ENCODE measurements at regions not wholly inside any gene's neighbourhood (a gene's known extent, or its start where the extent isn't known, plus 50 kb on each side); places are given as distances from the start of the nearest gene placed in this dataset.

- no peak for TF ChIP-seq CTCF (IDR thresholded peaks at IDR 0.05; ENCODE audit: borderline replicate concordance, extremely low read depth, low read length, poor library complexity, severe bottlenecking)
- no peak for TF ChIP-seq EZH2 (IDR thresholded peaks at IDR 0.05; ENCODE audit: borderline replicate concordance, low read depth, low read length, severe bottlenecking)
- peaks cover 1% of the 10 kb centered on the region for H3K4me1 ChIP-seq (ENCODE audit: insufficient read depth, low read length)
Measured at GRCh38 chr6:43930440-43931154, 160.6 kb downstream of the VEGFA start.

GRCh38 chr6:43929511-43929910, 159.5 kb downstream of the VEGFA start:
- Histone ChIP-seq H3K4me2 (ENCODE audit: insufficient read depth, low read length) (no peak overlapping the region), H3K27me3 (ENCODE audit: insufficient read depth, low read length, poor library complexity) (no peaks in the 10 kb centered on the region), H2AFZ (ENCODE audit: low read depth, low read length) (no peak overlapping the region), H3K9me3 (ENCODE audit: insufficient read depth, low read length, severe bottlenecking) (no peaks in the 10 kb centered on the region), H3K4me1 (ENCODE audit: insufficient read depth, low read length) (peaks cover 12% of the 10 kb centered on the region), H3K4me3 (ENCODE audit: low read depth in 1 of 2, low read length in 2 of 2) (no peak overlapping the region), H3K79me2 (ENCODE audit: insufficient read depth, low read length) (no peaks in the 10 kb centered on the region), H4K20me1 (ENCODE audit: insufficient read depth, low read length) (peaks cover 1% of the 10 kb centered on the region; the same call in 1 of the 2 replicates), H3K27ac (ENCODE audit: low read length) (no peak overlapping the region), H3K9ac (ENCODE audit: low read depth, low read length) (no peak overlapping the region), H3K36me3 (ENCODE audit: insufficient read depth, low read length) (no peaks in the 10 kb centered on the region)
- no peak for DNase-seq
- ATAC-seq (ENCODE audit: insufficient read depth, low read depth), result no peak
- no peak for TF ChIP-seq CTCF (IDR thresholded peaks at IDR 0.05; ENCODE audit: borderline replicate concordance, extremely low read depth, low read length, poor library complexity, severe bottlenecking)
- TF ChIP-seq EZH2 (IDR thresholded peaks at IDR 0.05; ENCODE audit: borderline replicate concordance, low read depth, low read length, severe bottlenecking), result no peak

More at GRCh38 chr6:43930440-43931154, 160.6 kb downstream of the VEGFA start:
- ATAC-seq (ENCODE audit: insufficient read depth, low read depth) (no peak), DNase-seq (no peak)
- Histone ChIP-seq H3K36me3 (ENCODE audit: insufficient read depth, low read length) (no peaks in the 10 kb centered on the region), H2AFZ (ENCODE audit: low read depth, low read length) (no peak overlapping the region), H3K4me2 (ENCODE audit: insufficient read depth, low read length) (no peak overlapping the region), H4K20me1 (ENCODE audit: insufficient read depth, low read length) (no peaks in the 10 kb centered on the region), H3K27ac (ENCODE audit: low read length) (no peak overlapping the region), H3K9me3 (ENCODE audit: insufficient read depth, low read length, severe bottlenecking) (no peaks in the 10 kb centered on the region), H3K27me3 (ENCODE audit: insufficient read depth, low read length, poor library complexity) (no peaks in the 10 kb centered on the region), H3K9ac (ENCODE audit: low read depth, low read length) (no peak overlapping the region), H3K79me2 (ENCODE audit: insufficient read depth, low read length) (no peaks in the 10 kb centered on the region), H3K4me3 (ENCODE audit: low read depth in 1 of 2, low read length in 2 of 2) (no peak overlapping the region)

- Histone ChIP-seq H3K4me1 (ENCODE audit: insufficient read depth, low read length) (peaks cover 30% of the 10 kb centered on the region), H3K4me2 (ENCODE audit: insufficient read depth, low read length) (no peak overlapping the region), H3K79me2 (ENCODE audit: insufficient read depth, low read length) (no peaks in the 10 kb centered on the region), H3K27ac (ENCODE audit: low read length) (no peak overlapping the region), H3K27me3 (ENCODE audit: insufficient read depth, low read length, poor library complexity) (no peaks in the 10 kb centered on the region), H2AFZ (ENCODE audit: low read depth, low read length) (no peak overlapping the region), H3K36me3 (ENCODE audit: insufficient read depth, low read length) (no peaks in the 10 kb centered on the region), H4K20me1 (ENCODE audit: insufficient read depth, low read length) (peaks cover 6% of the 10 kb centered on the region; the same call in 1 of the 2 replicates), H3K9me3 (ENCODE audit: insufficient read depth, low read length, severe bottlenecking) (no peaks in the 10 kb centered on the region), H3K9ac (ENCODE audit: low read depth, low read length) (no peak overlapping the region), H3K4me3 (ENCODE audit: low read depth in 1 of 2, low read length in 2 of 2) (no peak overlapping the region)
- ATAC-seq (ENCODE audit: insufficient read depth, low read depth) (no peak), DNase-seq (peak; percentile 32)
- no peak for TF ChIP-seq CTCF (IDR thresholded peaks at IDR 0.05; ENCODE audit: borderline replicate concordance, extremely low read depth, low read length, poor library complexity, severe bottlenecking)
Measured at GRCh38 chr6:43927532-43928210, 157.7 kb downstream of the VEGFA start.

Measured in DND-41 (cell line).